ENCODE measurements at regions not wholly inside any gene's neighbourhood (a gene's known extent, or its start where the extent isn't known, plus 50 kb on each side); places are given as distances from the start of the nearest gene placed in this dataset.

DNA sequence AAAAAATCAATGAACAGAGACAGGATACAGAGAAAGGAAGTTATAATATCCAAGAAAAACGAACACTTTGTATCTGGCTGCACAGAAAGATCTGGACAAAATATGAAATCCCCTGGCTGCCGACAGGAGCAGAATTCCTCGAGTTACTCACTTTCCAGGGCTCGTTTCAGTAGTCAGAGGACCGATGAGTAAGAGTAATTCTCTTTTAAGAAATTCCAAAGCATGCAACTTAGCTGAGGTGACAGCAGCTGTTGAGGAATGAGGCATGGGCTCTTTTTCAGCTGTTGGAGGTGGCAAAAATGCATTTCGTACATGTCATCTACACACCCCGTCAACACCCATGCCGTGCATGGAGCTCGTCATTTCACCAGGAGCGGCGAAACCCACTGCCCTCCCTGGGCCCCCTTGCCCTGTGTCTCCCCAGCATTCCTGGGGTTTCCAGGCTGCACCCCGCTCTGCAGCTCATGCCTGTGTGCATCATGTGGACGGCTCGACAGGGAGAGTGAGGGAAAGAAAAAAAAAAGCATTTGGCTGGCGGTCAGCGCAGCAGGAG lies 210.8 kb upstream of the SMIM21 start:
- in situ Hi-C loops (cut with MboI; ENCODE audit: low sequenced_read_pairs) = no loop called here

DNA sequence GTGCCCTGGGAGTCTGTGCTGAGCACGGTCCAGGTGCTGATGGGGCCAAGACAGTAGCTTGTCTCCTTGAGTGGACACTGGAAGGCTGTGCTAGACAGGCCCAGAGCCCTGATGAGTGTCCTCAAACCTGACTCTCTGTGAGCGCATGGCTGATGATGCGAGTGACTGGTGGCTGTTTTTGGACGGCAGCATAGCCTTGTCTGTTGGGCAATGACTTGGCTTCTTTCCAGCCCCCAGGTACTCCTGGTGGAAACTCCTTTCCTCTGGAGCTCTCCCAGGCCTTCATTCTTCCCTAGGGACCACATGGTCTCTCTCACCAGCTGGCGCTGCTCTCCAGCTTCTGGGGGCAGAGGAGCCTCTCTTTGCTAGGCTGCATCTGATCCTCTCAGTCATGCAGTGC lies 207.6 kb upstream of the SMIM21 start:
- in situ Hi-C loops (cut with MboI; ENCODE audit: low sequenced_read_pairs) = no loop called here

DNA sequence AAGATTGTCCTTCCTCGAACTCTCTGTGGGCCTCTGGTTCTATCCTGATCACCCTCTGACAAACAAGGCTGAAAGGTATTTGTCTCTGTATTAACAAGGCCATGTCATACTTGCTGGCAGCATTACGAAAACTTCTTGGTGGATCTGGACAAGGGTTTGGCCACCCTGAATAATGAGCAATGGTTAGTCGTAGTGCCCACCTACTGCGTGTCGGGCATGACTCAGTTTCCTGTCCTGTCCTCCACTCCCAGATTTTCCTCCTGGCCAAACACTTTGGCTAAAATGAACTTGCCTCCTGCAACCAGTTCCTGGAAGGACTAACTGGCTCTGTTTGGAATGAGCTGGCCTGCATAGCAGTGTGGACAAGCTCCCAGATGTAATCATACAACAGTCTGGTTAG lies 198.5 kb upstream of the SMIM21 start:
- in situ Hi-C loops (cut with MboI; ENCODE audit: low sequenced_read_pairs) = no loop called here

DNA sequence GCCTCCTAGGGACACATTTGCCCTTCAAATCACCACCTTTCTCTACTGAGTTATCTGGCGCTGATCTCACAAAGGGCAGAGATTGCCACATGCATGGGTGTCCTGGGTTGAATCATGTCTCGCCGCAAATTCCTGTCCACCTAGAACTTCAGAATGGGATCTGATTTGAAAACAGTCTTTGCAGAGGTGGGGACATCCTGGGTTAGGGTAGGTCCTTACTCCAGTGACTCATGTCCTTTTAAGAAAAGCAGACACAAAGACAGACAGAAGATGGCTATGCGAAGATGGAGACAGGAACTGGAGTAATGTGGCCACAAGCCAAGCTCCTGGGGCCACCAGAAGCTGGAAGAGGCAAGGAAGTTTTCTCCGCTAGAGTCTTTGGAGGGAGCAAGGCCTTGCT lies 197.4 kb upstream of the SMIM21 start:
- in situ Hi-C loops (cut with MboI; ENCODE audit: low sequenced_read_pairs) = no loop called here

DNA sequence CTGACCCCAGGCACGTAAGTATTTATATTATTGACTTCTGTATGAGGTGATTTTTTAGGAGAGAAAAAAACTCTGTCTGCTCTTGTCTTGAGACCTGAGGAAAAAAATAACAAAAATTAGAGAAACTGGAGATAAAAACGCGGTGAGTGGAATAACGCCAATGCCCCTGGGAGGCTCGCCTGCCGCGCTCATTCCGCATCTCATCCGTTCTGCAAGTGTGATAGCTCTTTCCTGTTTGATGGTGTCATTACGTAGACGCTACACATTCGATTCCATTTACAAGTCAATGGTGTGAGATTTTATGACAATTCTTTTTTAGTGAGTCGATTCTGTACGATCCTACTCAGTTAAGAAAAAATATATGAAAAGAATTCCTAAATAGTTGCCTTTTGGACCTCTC lies 194.3 kb upstream of the SMIM21 start:
- in situ Hi-C loops (cut with MboI; ENCODE audit: low sequenced_read_pairs) = no loop called here

DNA sequence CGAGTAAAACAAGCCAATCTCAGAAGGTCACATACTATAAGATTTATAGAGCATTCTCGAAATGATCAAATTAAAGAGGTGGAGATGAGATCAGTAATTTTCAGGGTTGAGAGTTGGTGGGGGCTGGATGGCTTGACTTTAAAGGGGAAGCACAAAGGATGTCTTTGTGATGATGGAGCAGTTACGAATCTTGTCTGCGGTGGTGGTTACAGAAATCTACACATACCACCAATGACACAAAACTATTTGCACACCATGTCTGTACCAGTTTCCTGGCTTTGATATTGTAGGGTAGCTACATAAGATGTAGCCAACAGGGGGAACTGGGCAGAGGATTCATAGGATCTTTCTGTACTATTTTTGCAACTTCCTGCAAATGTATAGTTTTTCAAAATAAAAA lies 190.6 kb upstream of the SMIM21 start:
- in situ Hi-C loops (cut with MboI; ENCODE audit: low sequenced_read_pairs) = no loop called here

DNA sequence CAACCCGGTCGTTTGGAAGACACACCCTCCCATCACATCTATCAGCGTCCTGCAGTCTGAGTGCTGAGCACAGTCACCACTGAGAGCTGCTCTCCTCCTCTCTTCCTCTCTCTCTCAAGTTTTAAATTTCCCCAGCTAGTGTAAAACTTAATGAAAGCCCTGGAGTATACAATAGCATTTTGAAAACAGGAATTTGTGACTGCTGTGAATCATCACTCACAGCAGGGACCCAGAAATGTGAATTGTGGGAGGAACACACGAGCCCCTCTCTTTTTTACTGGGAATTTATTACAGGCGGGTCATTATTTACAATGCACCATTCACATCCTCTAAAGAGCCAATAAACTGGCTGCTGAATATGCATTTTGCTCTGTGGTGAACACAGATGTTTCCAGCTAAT lies 185.0 kb upstream of the SMIM21 start:
- in situ Hi-C loops (cut with MboI; ENCODE audit: low sequenced_read_pairs) = no loop called here

DNA sequence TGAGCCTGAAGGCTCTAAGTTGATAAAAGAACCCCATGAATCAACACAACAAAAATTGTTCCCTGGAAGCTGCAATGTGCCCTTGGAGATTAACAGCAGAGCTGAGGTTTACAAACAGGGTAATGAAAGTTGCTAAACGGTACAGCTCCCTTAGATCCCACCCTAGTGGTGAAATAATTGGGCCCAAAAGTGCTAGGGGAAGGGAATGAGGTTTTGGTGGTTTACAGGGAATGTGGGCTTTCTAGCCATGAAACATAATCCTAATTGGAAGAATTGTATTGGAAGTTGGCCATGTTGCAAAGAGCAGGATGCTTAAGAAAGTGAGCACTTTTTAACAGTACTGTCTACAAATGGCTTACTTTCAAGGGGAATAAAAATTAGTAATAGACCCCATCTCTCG lies 180.2 kb upstream of the SMIM21 start:
- in situ Hi-C loops (cut with MboI; ENCODE audit: low sequenced_read_pairs) = no loop called here

DNA sequence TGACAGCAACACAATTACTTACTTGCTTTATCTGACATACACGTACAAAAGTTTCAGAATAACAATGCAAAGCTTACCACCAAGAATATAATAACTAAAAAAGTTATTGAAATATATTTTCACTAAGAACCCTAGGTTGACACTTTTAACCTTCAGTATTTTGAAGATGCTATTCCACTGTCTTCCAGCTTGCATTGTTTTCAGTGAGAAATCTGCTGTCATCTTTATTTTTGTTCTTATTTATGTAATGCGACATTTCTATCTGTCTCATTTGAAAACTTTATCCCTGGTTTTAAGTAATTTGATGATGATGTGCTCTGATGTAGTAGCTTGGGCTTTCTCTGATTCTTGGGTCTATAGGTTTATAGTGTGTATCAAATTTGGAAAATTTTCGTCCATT lies 165.0 kb upstream of the SMIM21 start:
- in situ Hi-C loops (cut with MboI; ENCODE audit: low sequenced_read_pairs) = no loop called here

DNA sequence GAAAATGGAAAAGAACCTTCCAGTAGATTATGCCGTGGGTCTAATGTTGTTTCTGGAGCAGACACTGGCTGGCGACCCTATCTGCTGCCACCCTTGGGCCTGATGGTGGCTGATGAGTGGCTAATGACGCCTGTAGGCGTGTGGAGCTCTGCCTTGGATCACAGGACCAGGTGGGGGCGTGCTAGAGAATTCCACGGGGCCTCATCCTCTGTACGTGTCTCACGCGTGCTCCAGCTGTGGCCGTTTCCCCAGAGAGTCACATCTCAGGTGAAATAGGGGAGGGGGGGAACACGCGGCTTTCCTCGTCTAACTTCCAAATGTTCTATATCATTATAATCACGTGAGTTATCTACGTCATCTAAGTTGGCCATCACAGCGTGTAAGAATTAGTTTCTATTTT lies 160.9 kb upstream of the SMIM21 start:
- in situ Hi-C loops (cut with MboI; ENCODE audit: low sequenced_read_pairs) = no loop called here

DNA sequence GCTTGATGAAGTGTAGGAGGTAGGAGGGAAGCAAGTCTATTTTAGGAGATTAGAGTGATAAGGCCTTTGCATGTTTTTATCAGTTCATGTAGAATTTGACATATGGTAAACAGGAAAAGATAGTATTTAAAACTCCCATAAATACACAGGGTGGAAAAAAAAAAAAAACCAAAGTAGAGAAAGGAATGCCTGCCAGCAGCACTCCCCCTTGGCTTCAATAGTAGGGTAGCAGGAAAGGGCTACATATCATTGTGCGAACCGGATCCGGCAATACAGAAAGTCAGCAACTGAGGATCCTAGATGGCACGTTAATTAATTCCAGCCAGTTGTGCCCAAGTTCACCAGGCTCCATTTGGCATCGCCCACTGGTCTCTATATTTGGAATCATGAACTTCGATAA lies 159.6 kb upstream of the SMIM21 start:
- in situ Hi-C loops (cut with MboI; ENCODE audit: low sequenced_read_pairs) = no loop called here

DNA sequence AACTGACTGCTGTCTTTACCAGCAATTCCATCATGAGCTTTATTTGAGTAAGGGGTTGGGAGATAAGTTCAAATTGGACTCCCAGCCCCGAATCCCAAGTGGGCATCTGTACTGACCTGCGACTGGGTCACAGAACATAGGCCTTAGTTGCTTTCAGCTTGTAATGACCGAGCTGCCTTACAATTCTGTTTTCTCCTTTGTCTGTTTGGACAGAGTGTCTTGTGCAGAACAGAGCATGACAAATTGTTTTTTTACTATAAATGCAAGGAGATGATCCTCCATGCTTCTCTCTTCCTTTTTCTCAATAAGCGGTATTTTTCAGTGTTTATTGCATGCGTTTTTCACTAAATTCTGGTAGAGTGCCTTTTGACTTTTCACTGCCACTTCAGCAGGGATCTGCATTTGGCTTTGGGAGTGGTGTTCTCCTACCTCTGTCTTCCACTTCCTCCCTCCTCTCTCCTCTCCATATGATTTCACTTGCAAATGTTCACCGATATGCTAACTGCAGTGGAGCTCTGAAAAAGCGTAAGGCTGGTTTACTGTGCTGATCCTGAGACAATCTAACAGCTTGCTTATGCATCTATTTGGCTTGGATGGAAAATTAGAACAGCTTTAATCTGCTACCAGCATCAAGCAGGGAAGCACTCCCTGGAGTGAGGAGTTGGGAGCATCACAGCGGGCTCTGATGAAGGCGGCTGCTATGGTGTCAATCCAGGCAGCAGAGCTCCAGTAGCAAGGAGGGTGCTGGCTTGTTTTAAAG lies 158.8 kb upstream of the SMIM21 start:
- in situ Hi-C loops (cut with MboI; ENCODE audit: low sequenced_read_pairs) = no loop called here

DNA sequence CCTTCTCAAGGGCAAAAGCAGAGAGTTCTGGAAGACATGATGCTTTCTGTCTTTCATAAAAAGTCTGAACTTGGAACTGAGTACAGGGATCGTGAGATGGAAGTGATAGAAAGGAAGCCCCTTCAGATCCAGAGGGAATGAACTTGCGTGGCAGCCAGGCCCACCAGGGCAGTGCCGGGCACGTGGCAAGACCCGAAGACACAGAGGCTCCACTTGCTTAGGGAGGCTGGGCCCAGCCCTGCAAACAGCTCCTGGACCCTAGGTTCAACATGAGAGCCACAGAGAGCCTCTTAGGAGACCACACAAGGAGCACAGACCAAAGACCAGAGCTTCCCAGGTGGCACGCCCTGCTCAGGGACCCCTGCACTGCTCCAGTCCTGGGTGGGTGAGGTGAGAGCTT lies 155.4 kb upstream of the SMIM21 start:
- in situ Hi-C loops (cut with MboI; ENCODE audit: low sequenced_read_pairs) = no loop called here

DNA sequence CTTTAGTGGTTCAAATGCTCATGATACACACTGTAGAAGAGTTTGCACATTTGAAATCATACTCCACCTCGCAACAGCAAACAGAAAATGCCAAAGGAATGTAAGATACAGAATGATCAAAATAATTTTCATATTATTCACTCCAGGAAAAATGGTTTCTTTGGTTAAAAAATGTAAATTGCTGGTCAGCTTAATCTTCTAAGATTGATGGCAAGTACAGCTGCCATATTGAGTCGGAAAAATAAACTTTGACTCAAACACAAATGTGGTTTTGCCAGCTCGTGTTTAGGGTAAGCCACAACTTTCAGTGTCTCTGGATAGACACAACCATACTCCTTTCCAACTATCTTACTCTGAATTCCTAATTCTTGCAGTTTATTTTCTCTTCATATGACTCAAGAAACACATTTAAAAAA lies 154.9 kb upstream of the SMIM21 start:
- in situ Hi-C loops (cut with MboI; ENCODE audit: low sequenced_read_pairs) = no loop called here

DNA sequence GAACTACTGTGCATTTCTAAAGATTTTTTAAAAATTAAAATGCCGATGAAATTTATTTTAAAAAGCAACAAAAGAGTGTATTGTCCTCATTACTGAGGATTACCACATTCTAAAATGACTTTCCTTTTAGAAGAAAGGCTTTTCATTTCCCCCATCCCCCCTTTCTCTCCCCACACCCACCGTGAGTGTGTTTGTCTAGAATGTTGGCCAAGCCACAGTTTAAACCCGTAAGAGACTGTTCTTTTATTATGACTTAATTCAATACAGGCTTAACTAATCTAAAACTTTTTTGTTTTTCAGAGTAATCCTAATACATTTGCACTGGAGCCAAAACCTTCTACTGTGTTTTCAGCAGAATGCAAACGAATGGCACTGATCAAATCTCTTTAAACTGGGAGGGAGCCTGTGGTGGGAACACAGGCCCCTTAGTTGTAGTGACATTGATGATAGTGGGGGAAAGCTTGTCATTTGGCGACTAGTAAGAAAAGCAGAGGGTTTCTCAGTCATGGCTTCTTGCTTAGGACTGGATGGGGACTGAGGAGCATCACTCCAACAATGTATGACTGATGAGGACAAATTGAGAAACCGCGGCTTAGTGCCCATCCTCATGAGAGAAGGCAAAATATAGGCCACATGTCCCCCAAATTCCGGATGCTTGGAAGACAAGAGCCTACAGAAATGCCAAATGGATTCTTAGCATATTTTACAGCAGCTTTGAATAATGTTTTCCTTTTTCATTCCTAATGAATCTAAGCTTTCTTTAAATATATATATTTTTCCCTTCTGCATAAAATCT lies 154.0 kb upstream of the SMIM21 start:
- in situ Hi-C loops (cut with MboI; ENCODE audit: low sequenced_read_pairs) = no loop called here

DNA sequence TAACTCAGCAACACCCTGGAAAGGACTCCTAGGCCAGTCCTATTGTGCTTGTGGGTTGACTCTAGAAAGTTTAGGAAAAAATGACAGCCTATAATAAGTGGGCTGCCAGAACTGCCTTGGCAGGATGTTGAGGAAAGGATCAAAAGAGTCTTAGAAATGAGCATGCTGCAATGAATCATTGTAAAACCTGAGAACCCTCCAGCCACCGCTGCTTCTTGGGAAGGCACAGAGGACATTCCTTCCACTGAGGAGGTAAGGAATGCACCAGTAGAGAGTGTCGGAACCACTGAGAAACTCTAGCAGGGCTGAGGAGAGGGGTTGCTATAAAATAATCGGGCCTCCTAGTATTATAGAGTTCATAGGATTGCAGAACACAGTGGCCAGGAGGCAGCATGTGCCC lies 146.7 kb upstream of the SMIM21 start:
- in situ Hi-C loops (cut with MboI; ENCODE audit: low sequenced_read_pairs) = no loop called here

DNA sequence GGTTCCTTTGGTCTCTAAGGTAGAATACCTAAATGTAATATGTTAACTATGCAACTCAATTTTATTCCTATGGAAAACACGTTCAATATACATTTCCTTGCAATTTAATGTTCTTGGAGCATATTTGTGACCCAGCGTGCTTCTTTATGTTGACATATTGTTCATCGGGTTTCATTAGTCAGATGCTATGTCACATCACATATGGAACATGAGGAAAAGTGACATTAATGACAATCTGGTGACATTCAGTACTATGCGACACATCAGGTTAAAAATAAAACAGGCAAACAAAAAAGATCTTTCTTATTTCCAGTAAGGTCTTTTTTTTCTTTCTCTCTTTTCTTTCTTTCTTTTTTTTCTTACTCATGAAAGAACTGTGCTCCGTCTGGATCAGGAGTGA lies 135.6 kb upstream of the SMIM21 start:
- in situ Hi-C loops (cut with MboI; ENCODE audit: low sequenced_read_pairs) = no loop called here

DNA sequence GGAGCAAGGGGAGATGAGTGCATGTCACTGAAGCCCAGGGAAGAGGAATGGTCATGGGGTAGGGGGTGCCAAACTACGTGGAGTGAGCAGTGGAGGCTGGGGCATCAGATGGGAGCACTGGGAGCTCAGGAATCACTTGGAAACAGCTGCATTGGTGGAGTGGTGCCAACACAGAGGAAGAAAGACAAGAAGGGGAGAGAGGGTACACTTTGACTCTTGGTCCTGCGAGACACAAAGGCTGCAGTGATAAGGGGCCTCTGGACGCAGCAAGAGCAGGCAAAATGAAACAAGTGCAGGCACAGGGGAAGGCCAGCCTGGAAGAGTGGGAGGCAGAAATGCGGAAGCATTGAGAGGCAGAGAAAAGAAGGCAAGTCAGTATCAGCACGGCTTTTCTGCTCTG lies 134.7 kb upstream of the SMIM21 start:
- in situ Hi-C loops (cut with MboI; ENCODE audit: low sequenced_read_pairs) = no loop called here

DNA sequence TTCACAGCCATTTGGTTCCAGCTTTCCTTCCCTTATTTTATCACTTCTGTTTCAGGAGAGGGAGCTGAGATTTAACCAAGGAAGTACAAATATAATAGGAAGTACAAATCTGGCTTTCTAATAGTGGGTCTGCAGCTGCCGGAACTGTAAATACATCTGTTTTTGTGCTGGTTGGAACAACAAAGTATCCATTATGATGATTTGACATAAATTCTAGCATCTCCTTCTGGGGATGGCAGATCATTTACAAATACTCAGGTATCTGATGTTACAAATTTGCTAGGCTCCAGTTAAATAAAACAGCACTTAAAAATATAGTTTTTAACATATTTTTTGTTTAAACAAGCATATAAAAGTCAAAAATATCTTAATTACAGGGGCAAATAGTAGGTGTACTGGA lies 131.3 kb upstream of the SMIM21 start:
- in situ Hi-C loops (cut with MboI; ENCODE audit: low sequenced_read_pairs) = no loop called here

DNA sequence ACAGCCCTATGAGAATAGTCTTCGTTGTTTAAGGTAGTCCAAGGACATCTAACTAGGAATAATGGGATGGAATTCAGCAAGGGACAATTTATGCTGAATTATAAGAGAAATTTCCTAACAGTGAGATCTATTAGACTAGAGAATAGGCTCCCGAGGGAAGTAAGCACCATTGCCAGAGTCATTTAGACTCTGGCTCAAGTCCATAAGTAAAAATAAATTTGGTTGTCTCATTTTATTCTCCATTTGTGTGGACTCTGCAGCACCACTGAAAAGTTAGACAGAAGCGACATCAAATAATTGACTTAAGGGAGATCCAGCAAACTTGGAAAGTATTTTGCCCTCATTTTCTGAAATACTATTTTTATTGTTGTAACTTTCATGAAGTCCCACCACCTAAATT lies 129.3 kb upstream of the SMIM21 start:
- in situ Hi-C loops (cut with MboI; ENCODE audit: low sequenced_read_pairs) = no loop called here

DNA sequence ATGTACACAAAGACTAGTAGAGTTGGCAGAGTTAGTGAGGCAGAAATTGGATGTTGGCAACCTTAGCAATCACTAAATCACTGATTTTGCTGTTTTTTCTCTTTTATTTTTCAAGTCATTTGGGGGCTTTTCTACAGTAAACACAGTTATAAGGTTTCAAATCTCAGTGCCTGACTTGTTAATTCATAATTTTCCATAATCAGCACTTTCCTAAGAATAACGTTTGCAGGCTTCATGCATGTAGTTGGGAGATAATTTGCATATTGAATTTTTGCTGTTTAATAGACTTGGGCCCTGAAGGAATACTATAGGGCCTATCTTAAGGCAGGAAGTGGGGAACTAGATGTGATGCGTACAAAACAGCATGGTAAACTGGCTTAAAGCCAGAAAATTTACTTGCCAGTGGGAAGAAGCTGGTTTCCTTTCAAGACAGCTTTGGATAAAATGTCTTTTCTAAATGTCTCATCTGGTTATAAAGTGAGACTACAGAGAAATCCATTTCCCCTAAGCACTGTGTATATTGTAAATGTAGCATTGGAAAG lies 127.2 kb upstream of the SMIM21 start:
- in situ Hi-C loops (cut with MboI; ENCODE audit: low sequenced_read_pairs) = no loop called here

DNA sequence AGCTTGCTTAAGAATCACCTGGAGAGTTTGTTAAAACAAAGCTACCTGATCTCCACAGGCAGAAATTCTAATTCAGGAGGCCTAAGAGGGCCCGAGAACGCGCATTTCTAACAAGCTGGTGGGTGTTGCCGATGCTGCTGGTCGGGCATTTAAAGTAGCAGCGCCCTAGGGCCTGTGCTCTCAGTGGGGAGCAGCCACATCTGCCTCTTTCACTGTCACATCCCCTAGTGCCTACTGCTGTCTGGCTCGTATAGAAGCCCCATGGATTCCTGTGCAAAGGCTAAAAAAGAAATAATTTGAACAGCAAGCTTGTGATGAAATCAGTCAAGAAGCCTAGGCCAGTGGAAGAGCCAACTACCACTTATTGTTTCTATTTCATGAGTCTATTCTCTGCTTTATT lies 126.7 kb upstream of the SMIM21 start:
- in situ Hi-C loops (cut with MboI; ENCODE audit: low sequenced_read_pairs) = no loop called here
